SK-N-SH (cell line): ENCODE measurements at regions not wholly inside any gene's neighbourhood (a gene's known extent, or its start where the extent isn't known, plus 50 kb on each side); places are given as distances from the start of the nearest gene placed in this dataset.

Experiments used
- CTCF ChIA-PET: fragments of 300-600, 350-600 bp; formaldehyde crosslinking; extraction: SDS; loops from one replicate; lab custom pipeline; 2021; lab: Yijun Ruan, JAX
- POLR2A ChIA-PET: fragments of 350-600 bp; sonication (Branson Sonifier 250); formaldehyde crosslinking; extraction: SDS; loops from one replicate; lab custom pipeline; 2020; ENCODE audit warnings: antibody characterized with exemption, inconsistent platforms; lab: Yijun Ruan, JAX
- DNase-seq: peaks from one replicate; pipeline ENCODE4 v3.0.0; 2012
- H2AFZ ChIP-seq: fragments of 200-600 bp; sonication (generic); 2 replicates; pipeline ENCODE4 v1.8.1; 2016; ENCODE audit warnings: antibody characterized with exemption, mild to moderate bottlenecking, low read depth
- H3F3A ChIP-seq: fragments of 200-600 bp; sonication (generic); replicated peaks from 2 replicates; pipeline ENCODE3; 2016; ENCODE audit warnings: antibody characterized with exemption, mild to moderate bottlenecking; ENCODE audit not compliant: insufficient read depth
- H3K27ac ChIP-seq, 2 experiments: fragments of 200-500 bp in 1 of 2; fragments of 200-600 bp in 1 of 2; sonication (Bioruptor generic) in 1 of 2; sonication (generic), shearing (Covaris generic) in 1 of 2; 2 replicates each; pipeline versions ENCODE4 v1.5.1 to v1.6.1; 2014 to 2016; ENCODE audit warnings: low read depth in 2 of 2, inconsistent platforms in 1 of 2, low read length in 1 of 2, mild to moderate bottlenecking in 1 of 2, mixed read lengths in 1 of 2
- H3K27me3 ChIP-seq: fragments of 200-600 bp; sonication (generic), shearing (Covaris generic); 2 replicates; pipeline ENCODE4 v1.6.1; 2016; ENCODE audit warnings: mixed run types; ENCODE audit not compliant: insufficient read depth
- H3K36me3 ChIP-seq, 2 experiments: fragments of 200-500 bp in 1 of 2; fragments of 200-600 bp in 1 of 2; sonication (Bioruptor generic) in 1 of 2; sonication (generic) in 1 of 2; replicated peaks in 1 of 2; 2 replicates each; pipeline versions ENCODE3 to v1.5.1; 2014 to 2016; ENCODE audit warnings: low read length in 1 of 2, mild to moderate bottlenecking in 1 of 2; ENCODE audit not compliant: insufficient read depth in 2 of 2, control insufficient read depth in 1 of 2
- H3K4me1 ChIP-seq, 2 experiments: fragments of 200-500 bp in 1 of 2; fragments of 200-600 bp in 1 of 2; sonication (Bioruptor generic) in 1 of 2; sonication (generic), shearing (Covaris generic) in 1 of 2; 2 replicates each; pipeline versions ENCODE4 v1.5.1 to v1.6.1; 2014 to 2016; ENCODE audit warnings: low read depth in 1 of 2, low read length in 1 of 2, mixed run types in 1 of 2; ENCODE audit not compliant: insufficient read depth in 2 of 2, control insufficient read depth in 1 of 2
- H3K4me2 ChIP-seq: fragments of 200-600 bp; sonication (generic), shearing (Covaris generic); 2 replicates; pipeline ENCODE4 v1.6.1; 2017; ENCODE audit warnings: mixed run types
- H3K4me3 ChIP-seq, 2 experiments: fragments of 200-500 bp in 1 of 2; fragments of 200-600 bp in 1 of 2; sonication (Bioruptor generic) in 1 of 2; sonication (generic), shearing (Covaris generic) in 1 of 2; 2 replicates each; pipeline versions ENCODE4 v1.5.1 to v1.8.1; 2014 to 2016; ENCODE audit warnings: low read depth in 2 of 2, inconsistent platforms in 1 of 2, low read length in 1 of 2, mild to moderate bottlenecking in 1 of 2, mixed read lengths in 1 of 2, moderate library complexity in 1 of 2
- H3K79me2 ChIP-seq: fragments of 200-600 bp; sonication (generic); 2 replicates; pipeline ENCODE4 v1.8.1; 2017; ENCODE audit warnings: mild to moderate bottlenecking; ENCODE audit not compliant: insufficient read depth
- H3K9ac ChIP-seq: fragments of 200-600 bp; sonication (generic); 2 replicates; pipeline ENCODE4 v1.6.1; 2017; ENCODE audit warnings: mixed run types
- H3K9me2 ChIP-seq: fragments of 200-600 bp; sonication (generic); 2 replicates; pipeline ENCODE4 v1.6.1; 2017; ENCODE audit warnings: mixed run types
- H3K9me3 ChIP-seq: fragments of 200-600 bp; sonication (generic); 2 replicates; pipeline ENCODE4 v1.6.1; 2017; ENCODE audit warnings: mixed run types, mild to moderate bottlenecking, moderate library complexity
- H4K20me1 ChIP-seq: fragments of 200-600 bp; sonication (generic); 2 replicates; pipeline ENCODE4 v1.6.1; 2017; ENCODE audit warnings: mild to moderate bottlenecking, mixed run types; ENCODE audit not compliant: insufficient read depth
- CTCF ChIP-seq: fragments of 200-600 bp; sonication (generic); IDR thresholded peaks from 2 replicates; pipeline ENCODE4 v1.6.1; 2017; ENCODE audit warnings: antibody characterized with exemption, mild to moderate bottlenecking, moderate library complexity
- EP300 ChIP-seq, 2 experiments: IDR thresholded peaks; 2 replicates each; pipeline versions ENCODE4 v1.4.0 to v1.6.1; 2012; ENCODE audit warnings: borderline replicate concordance in 1 of 2, low read depth in 1 of 2, low read length in 1 of 2
- FOSL2 ChIP-seq: IDR thresholded peaks from 2 replicates; pipeline ENCODE4 v1.4.0; 2012; ENCODE audit warnings: low read depth, mild to moderate bottlenecking, moderate library complexity, borderline replicate concordance
- FOXJ3 ChIP-seq: sonication (generic); formaldehyde crosslinking; IDR thresholded peaks from 2 replicates; pipeline ENCODE4 v1.5.1; 2020; ENCODE audit warnings: mild to moderate bottlenecking, missing genetic modification reagents
- GABPA ChIP-seq: IDR thresholded peaks from 2 replicates; pipeline ENCODE4 v1.4.0; 2012; ENCODE audit warnings: low read depth, mild to moderate bottlenecking
- JUND ChIP-seq: IDR thresholded peaks from 2 replicates; pipeline ENCODE4 v1.4.0; 2012
- MEF2A ChIP-seq: IDR thresholded peaks from 2 replicates; pipeline ENCODE4 v1.4.0; 2012; ENCODE audit warnings: low read depth, borderline replicate concordance
- NFIC ChIP-seq: IDR thresholded peaks from 2 replicates; pipeline ENCODE4 v1.4.0; 2012; ENCODE audit warnings: borderline replicate concordance
- NRF1 ChIP-seq: IDR thresholded peaks from 2 replicates; pipeline ENCODE4 v1.6.1; 2012; ENCODE audit warnings: low read depth, mild to moderate bottlenecking, low read length
- RAD21 ChIP-seq: IDR thresholded peaks from 2 replicates; pipeline ENCODE4 v1.6.1; 2012; ENCODE audit warnings: mild to moderate bottlenecking, low read length
- RFX5 ChIP-seq: IDR thresholded peaks from 2 replicates; pipeline ENCODE4 v1.6.1; 2012; ENCODE audit warnings: mild to moderate bottlenecking, improper control_type of control experiment, low read length
- RXRA ChIP-seq: IDR thresholded peaks from 2 replicates; pipeline ENCODE4 v1.4.0; 2012; ENCODE audit warnings: low read depth, mild to moderate bottlenecking, borderline replicate concordance
- SIN3A ChIP-seq: IDR thresholded peaks from 2 replicates; pipeline ENCODE4 v1.6.1; 2012; ENCODE audit warnings: low read depth, mild to moderate bottlenecking, low read length, moderate library complexity, borderline replicate concordance
- TAF1 ChIP-seq: IDR thresholded peaks from 2 replicates; pipeline ENCODE4 v1.6.1; 2012; ENCODE audit warnings: low read depth, mild to moderate bottlenecking, low read length, moderate library complexity, borderline replicate concordance
- TCF12 ChIP-seq: IDR thresholded peaks from 2 replicates; pipeline ENCODE4 v1.4.0; 2012
- TEAD4 ChIP-seq: IDR thresholded peaks from 2 replicates; pipeline ENCODE4 v1.4.0; 2012; ENCODE audit warnings: mild to moderate bottlenecking, borderline replicate concordance; ENCODE audit not compliant: insufficient read depth
- YY1 ChIP-seq: IDR thresholded peaks from 2 replicates; pipeline ENCODE4 v1.4.0; 2012; ENCODE audit warnings: low read depth, mild to moderate bottlenecking
- ZBTB33 ChIP-seq: IDR thresholded peaks from 2 replicates; pipeline ENCODE4 v1.4.0; 2012; ENCODE audit warnings: low read depth, borderline replicate concordance
- WGBS: methylation state at CpG from one replicate; pipeline ENCODE4 v1.1.6; 2017; ENCODE audit warnings: low lambda C conversion rate; 5-methylcytosine and 5-hydroxymethylcytosine counted together
- TF ChIP-seq, protein P1 (sequence below): IDR thresholded peaks from 2 replicates; pipeline ENCODE4 v1.6.1; 2012; ENCODE audit warnings: mild to moderate bottlenecking, low read depth, low read length, moderate library complexity

- no peaks in the 10 kb centered on the region for H3F3A ChIP-seq
- DNase-seq = no peak
- POLR2A ChIA-PET = no interaction called here
- TF ChIP-seq ZBTB33 (no peak), RAD21 (no peak), FOXJ3 (CRISPR knock-in tag) (no peak), JUND (no peak), MEF2A (no peak), FOSL2 (no peak), YY1 (no peak), TAF1 (no peak), GABPA (no peak), NRF1 (no peak)
- H3K27me3 ChIP-seq = peaks cover 9% of the 10 kb centered on the region; the same call in 1 of the 2 replicates
- no peak overlapping the region for H3K4me2 ChIP-seq
- H3K9me2 ChIP-seq = 0 out of 2 replicates have a peak, but pooled peaks cover 2% of the 10 kb centered on the region
- H3K79me2 ChIP-seq = no peaks in the 10 kb centered on the region
- H3K9me3 ChIP-seq = no peaks in the 10 kb centered on the region
- H4K20me1 ChIP-seq = no peaks in the 10 kb centered on the region
- no peaks in the 10 kb centered on the region for H3K4me1 ChIP-seq
- H3K27ac ChIP-seq = no peak overlapping the region
- no peak overlapping the region for H3K4me3 ChIP-seq
- no peaks in the 10 kb centered on the region for H3K36me3 ChIP-seq
- H2AFZ ChIP-seq = no peak overlapping the region
- H3K9ac ChIP-seq = no peak overlapping the region
- CTCF ChIA-PET = no interaction called here
- 12% methylated on average over 2 of the region's 2 CpGs for WGBS
Measured at GRCh38 chr2:19416083-19416482, 57.7 kb upstream of the OSR1 start.

DNA sequence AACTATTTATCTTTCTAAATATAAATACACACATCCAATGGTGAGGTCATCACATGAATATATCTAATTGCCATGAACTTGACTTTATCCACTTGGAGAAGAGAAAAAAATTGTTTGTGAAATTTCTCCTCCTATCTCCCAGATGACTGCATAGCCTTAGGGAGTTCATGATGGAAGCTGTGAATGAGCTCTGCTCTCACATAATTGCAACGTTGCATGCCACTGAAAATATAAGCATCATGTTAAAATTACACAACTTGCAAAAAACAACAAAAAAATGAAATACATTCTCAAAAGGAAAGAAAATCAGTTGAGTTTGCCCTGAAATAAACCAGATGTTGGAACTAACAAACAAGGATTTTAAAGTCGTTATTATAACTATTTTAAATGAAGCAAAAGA, 50.6 kb upstream of the OSR1 start:
- Histone ChIP-seq H4K20me1 (no peaks in the 10 kb centered on the region), H3K27ac (no peak overlapping the region), H3K27me3 (peaks cover 25% of the 10 kb centered on the region; the same call in 1 of the 2 replicates), H3K4me1 (no peaks in the 10 kb centered on the region), H3K4me2 (no peak overlapping the region), H3K9me3 (no peaks in the 10 kb centered on the region), H2AFZ (no peak overlapping the region), H3K79me2 (no peaks in the 10 kb centered on the region), H3K36me3 (no peaks in the 10 kb centered on the region), H3K9me2 (no peaks in the 10 kb centered on the region), H3F3A (no peaks in the 10 kb centered on the region), H3K9ac (no peak overlapping the region), H3K4me3 (no peak overlapping the region)
- CTCF ChIA-PET = interaction anchor here (2.4 kb wide), 1 partner anchor 888 kb away, joined by 7 read pairs; no protein-coding TSS in a partner anchor
- WGBS = 1% methylated on average over 2 of the region's 2 CpGs
- POLR2A ChIA-PET = no interaction called here
- DNase-seq = no peak
- no peak for TF ChIP-seq TCF12
- TF ChIP-seq RAD21 = no peak
- no peak for TF ChIP-seq SIN3A
- no peak for TF ChIP-seq ZBTB33
- TF ChIP-seq TAF1 = no peak
- TF ChIP-seq RFX5 = no peak
- no peak for TF ChIP-seq EP300 (IDR thresholded peaks at IDR 0.05; ENCODE audit: borderline replicate concordance in 1 of 2, low read depth in 1 of 2, low read length in 1 of 2)
- TF ChIP-seq TEAD4 = no peak
- TF ChIP-seq FOXJ3 (CRISPR knock-in tag) = no peak
- TF ChIP-seq, protein P1, sequence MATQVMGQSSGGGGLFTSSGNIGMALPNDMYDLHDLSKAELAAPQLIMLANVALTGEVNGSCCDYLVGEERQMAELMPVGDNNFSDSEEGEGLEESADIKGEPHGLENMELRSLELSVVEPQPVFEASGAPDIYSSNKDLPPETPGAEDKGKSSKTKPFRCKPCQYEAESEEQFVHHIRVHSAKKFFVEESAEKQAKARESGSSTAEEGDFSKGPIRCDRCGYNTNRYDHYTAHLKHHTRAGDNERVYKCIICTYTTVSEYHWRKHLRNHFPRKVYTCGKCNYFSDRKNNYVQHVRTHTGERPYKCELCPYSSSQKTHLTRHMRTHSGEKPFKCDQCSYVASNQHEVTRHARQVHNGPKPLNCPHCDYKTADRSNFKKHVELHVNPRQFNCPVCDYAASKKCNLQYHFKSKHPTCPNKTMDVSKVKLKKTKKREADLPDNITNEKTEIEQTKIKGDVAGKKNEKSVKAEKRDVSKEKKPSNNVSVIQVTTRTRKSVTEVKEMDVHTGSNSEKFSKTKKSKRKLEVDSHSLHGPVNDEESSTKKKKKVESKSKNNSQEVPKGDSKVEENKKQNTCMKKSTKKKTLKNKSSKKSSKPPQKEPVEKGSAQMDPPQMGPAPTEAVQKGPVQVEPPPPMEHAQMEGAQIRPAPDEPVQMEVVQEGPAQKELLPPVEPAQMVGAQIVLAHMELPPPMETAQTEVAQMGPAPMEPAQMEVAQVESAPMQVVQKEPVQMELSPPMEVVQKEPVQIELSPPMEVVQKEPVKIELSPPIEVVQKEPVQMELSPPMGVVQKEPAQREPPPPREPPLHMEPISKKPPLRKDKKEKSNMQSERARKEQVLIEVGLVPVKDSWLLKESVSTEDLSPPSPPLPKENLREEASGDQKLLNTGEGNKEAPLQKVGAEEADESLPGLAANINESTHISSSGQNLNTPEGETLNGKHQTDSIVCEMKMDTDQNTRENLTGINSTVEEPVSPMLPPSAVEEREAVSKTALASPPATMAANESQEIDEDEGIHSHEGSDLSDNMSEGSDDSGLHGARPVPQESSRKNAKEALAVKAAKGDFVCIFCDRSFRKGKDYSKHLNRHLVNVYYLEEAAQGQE = no peak
- TF ChIP-seq NRF1 = no peak
- TF ChIP-seq RXRA = no peak
- TF ChIP-seq CTCF = no peak
- no peak for TF ChIP-seq NFIC
